ENCODE measurements at regions not wholly inside any gene's neighbourhood (a gene's known extent, or its start where the extent isn't known, plus 50 kb on each side); places are given as distances from the start of the nearest gene placed in this dataset.

- TF ChIP-seq PAX5 (IDR thresholded peaks at IDR 0.05; ENCODE audit: insufficient read depth, low read length, severe bottlenecking): no peak
- no peak for TF ChIP-seq POLR2A (IDR thresholded peaks at IDR 0.05; ENCODE audit: low read depth, low read length)
- no peak for TF ChIP-seq TAF1 (IDR thresholded peaks at IDR 0.05; ENCODE audit: low read depth, low read length)
- no peak for TF ChIP-seq POU2F2 (IDR thresholded peaks at IDR 0.05; ENCODE audit: low read depth, low read length)
- no peak for TF ChIP-seq SPI1 (IDR thresholded peaks at IDR 0.05; ENCODE audit: low read depth, low read length)
These were observed 165.7 kb upstream of the CASK start for GRCh38 chrX:42089031-42089430.
